GM06990 (cell line): ENCODE measurements at regions not wholly inside any gene's neighbourhood (a gene's known extent, or its start where the extent isn't known, plus 50 kb on each side); places are given as distances from the start of the nearest gene placed in this dataset.
"Not testable (repeated sequence)": the region's sequence is repeated elsewhere in the genome, so short reads cannot be mapped to it uniquely, and the experiment has no call there.

ENCODE experiments used
- DNase-seq: peaks from one replicate; pipeline ENCODE4 v3.0.0-alpha.2; 2011; ENCODE audit not compliant: insufficient read length; ENCODE audit errors: extremely low read depth
- H3K27me3 ChIP-seq: replicated peaks from 2 replicates; pipeline ENCODE4 v1.6.0; 2011; ENCODE audit warnings: low read length; ENCODE audit not compliant: control insufficient read depth, insufficient read depth
- H3K36me3 ChIP-seq: 2 replicates; pipeline ENCODE4 v1.5.1; 2011; ENCODE audit warnings: low read length; ENCODE audit not compliant: control insufficient read depth, insufficient read depth
- H3K4me3 ChIP-seq: replicated peaks from 2 replicates; pipeline ENCODE4 v1.5.1; 2011; ENCODE audit warnings: low read depth, mild to moderate bottlenecking, control low read depth, low read length
- CTCF ChIP-seq: IDR thresholded peaks from 2 replicates; pipeline ENCODE4 v1.5.1; 2011; ENCODE audit warnings: low read length, control low read depth, mild to moderate bottlenecking, inconsistent platforms; ENCODE audit not compliant: insufficient read depth, poor library complexity, severe bottlenecking

DNA sequence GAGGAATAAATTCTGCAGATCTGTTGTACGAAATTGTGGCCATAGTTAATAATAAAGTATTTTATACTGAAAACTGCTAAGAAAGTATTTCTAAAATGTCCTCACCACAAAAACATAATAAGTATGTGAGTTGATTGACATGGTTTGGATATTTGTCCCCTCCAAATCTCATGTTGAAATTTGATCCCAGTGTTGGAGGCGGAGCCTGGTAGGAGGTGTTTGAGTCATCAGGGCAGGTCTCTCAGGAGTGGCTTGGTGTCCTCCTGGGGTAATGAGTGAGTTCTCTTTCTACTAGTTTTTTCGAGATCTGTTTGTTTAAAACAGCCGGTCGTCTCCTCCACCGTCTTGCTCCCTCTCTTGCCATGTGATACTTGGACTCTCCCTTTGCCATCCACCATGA, 424.1 kb upstream of the KCNMB2 start:
- H3K4me3 ChIP-seq: no peak overlapping the region
- TF ChIP-seq CTCF: no peak
- no peak for DNase-seq
- no peaks in the 10 kb centered on the region for H3K36me3 ChIP-seq
- no peaks in the 10 kb centered on the region for H3K27me3 ChIP-seq

DNA sequence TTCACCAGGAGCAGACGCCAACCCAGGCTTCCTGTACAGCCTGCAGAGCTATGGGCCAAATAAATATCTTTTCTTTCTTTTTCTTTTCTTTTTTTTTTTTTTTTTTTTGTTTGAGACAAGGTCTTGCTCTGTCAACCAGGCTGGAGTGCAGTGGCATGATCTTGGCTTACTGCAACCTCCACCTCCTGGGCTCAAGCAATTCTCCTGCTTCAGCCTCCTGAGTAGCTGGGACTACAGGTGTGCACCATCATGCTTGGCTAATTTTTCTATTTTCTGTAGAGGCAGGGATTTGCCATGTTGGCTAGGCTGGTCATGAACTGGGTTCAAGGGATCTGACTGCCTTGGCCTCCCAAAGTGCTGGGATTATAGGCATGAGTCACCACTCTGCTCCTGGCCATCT, 423.7 kb upstream of the KCNMB2 start:
- not testable (repeated sequence) for H3K27me3 ChIP-seq, DNase-seq

DNA sequence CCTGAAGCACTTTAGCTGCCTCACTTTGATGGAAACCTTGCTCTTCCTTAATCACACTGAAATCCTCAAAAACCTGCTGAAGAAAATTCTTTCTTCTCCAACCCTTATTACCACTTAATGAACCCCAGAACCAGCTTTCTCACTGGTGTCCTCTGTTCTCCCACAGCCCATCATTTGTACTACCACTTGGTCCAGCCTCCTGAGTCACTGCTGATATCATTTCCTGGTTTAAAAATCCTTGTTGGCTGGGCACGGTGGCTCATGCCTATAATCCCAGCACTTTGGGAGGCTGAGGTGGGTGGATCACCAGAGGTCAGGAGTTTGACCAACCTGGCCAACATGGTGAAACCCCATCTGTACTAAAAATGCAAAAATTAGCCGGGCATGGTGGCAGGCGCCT, 418.6 kb upstream of the KCNMB2 start:
- no peaks in the 10 kb centered on the region for H3K27me3 ChIP-seq
- H3K36me3 ChIP-seq: no peaks in the 10 kb centered on the region
- no peak overlapping the region for H3K4me3 ChIP-seq
- no peak for TF ChIP-seq CTCF
- no peak for DNase-seq

More for the DNA sequence above, 423.7 kb upstream of the KCNMB2 start:
- not testable (repeated sequence) for H3K4me3 ChIP-seq, H3K36me3 ChIP-seq

GRCh38 chr3:178119608-178120295, 416.5 kb upstream of the KCNMB2 start:
- H3K4me3 ChIP-seq, H3K27me3 ChIP-seq, H3K36me3 ChIP-seq, DNase-seq: not testable (repeated sequence)

GRCh38 chr3:178120367-178120766, 415.9 kb upstream of the KCNMB2 start:
- no peaks in the 10 kb centered on the region for H3K27me3 ChIP-seq
- no peak overlapping the region for H3K4me3 ChIP-seq
- H3K36me3 ChIP-seq: no peaks in the 10 kb centered on the region
- no peak for TF ChIP-seq CTCF
- DNase-seq: no peak

DNA sequence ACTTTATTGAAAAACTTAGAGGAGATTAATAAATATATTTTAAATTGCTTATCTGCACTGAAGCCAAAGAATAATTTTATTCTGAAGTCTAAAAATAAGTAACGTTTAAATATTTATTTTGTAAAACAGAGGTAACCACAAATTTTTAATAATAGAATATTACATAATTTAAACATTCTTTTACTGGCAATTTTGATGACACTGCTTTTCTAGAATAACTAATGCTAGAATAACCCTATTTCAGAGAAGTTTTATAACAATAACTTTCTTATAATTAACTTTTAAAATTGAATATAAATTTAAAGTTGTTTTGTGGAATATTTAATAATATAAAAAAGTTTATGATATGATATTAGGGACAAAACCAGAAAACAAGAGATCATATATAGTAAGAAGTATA, 409.6 kb upstream of the KCNMB2 start:
- no peak for DNase-seq
- no peak for TF ChIP-seq CTCF

GRCh38 chr3:178127221-178127620, 409.0 kb upstream of the KCNMB2 start:
- no peaks in the 10 kb centered on the region for H3K27me3 ChIP-seq
- TF ChIP-seq CTCF: no peak
- H3K36me3 ChIP-seq: no peaks in the 10 kb centered on the region
- no peak overlapping the region for H3K4me3 ChIP-seq
- no peak for DNase-seq

More for the DNA sequence above, 409.6 kb upstream of the KCNMB2 start:
- no peak overlapping the region for H3K4me3 ChIP-seq
- no peaks in the 10 kb centered on the region for H3K27me3 ChIP-seq
- H3K36me3 ChIP-seq: no peaks in the 10 kb centered on the region
